Suprapubic skin (tissue), 4 donors: ENCODE measurements at regions not wholly inside any gene's neighbourhood (a gene's known extent, or its start where the extent isn't known, plus 50 kb on each side); places are given as distances from the start of the nearest gene placed in this dataset.

Experiments
- CTCF ChIP-seq, 2 donors: fragments of 200-600 bp in 1 of 2; fragments of 450-650 bp in 1 of 2; sonication (generic) in 1 of 2; IDR thresholded peaks; one replicate each; pipeline ENCODE4 v1.5.1; 2016 to 2019; ENCODE audit warnings: antibody characterized with exemption in 2 of 2, mild to moderate bottlenecking in 1 of 2, moderate library complexity in 1 of 2
- EP300 ChIP-seq: sonication (generic); formaldehyde crosslinking; IDR thresholded peaks from one replicate; pipeline ENCODE4 v1.6.1; 2017; ENCODE audit warnings: antibody characterized with exemption
- POLR2A ChIP-seq, 2 donors: fragments of 450-650 bp; IDR thresholded peaks; one replicate each; pipeline ENCODE4 v1.6.1; 2017; ENCODE audit warnings: antibody characterized with exemption in 2 of 2, mild to moderate bottlenecking in 2 of 2, moderate library complexity in 2 of 2
- POLR2AphosphoS5 ChIP-seq, 3 donors: sonication (generic); formaldehyde crosslinking; IDR thresholded peaks; one replicate each; pipeline ENCODE4 v1.6.1; 2017; ENCODE audit warnings: antibody characterized with exemption in 3 of 3

DNA sequence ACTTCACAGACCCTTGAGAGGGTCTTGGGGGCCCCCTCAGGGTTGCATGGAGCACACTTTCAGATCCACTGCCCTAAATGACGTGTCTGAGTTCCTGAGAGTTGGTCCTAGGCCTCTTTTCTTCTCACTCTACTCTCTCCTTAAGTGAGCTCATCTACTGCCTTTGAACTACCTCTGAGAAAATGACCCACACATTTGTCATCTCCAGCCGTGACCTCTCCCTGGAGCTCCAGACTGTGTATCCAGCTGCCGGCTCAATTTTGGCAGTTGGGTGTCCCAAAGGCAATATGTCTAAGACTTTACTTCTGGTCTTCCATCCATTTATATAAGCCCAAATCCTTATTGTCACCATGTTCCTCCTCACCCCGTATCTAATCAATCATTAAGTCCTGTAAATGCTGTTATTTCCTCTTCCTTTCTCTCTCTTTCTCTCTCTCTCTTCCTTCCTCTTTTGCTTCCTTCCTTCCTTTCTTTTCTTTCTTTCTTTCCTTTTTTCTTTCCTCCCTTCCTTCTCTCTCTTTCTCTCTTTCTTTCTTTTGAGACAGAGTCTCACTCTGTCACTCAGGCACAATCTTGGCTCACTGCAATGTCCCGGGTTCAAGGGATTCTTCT is 51.2 kb upstream of the HSPA9 start:
- TF ChIP-seq CTCF (IDR thresholded peaks at IDR 0.05) (no peak), POLR2A (IDR thresholded peaks at IDR 0.05) (no peak), EP300 (no peak), POLR2AphosphoS5 (IDR thresholded peaks at IDR 0.05) (no peak)
